Transverse colon (tissue), 3 donors: ENCODE measurements at regions not wholly inside any gene's neighbourhood (a gene's known extent, or its start where the extent isn't known, plus 50 kb on each side); places are given as distances from the start of the nearest gene placed in this dataset.

Experiments used
- POLR2A ChIP-seq: fragments of 450-650 bp; IDR thresholded peaks from one replicate; pipeline ENCODE4 v1.6.1; 2016; ENCODE audit warnings: antibody characterized with exemption, mild to moderate bottlenecking, moderate library complexity
- TF ChIP-seq, protein P1 (sequence below), 5 experiments: fragments of 200-600 bp in 3 of 5; fragments of 450-650 bp in 2 of 5; sonication (generic) in 3 of 5; IDR thresholded peaks; 1 replicate in 2 of 5; 2 replicates in 3 of 5; pipeline ENCODE4 v1.5.1; 2016 to 2017; ENCODE audit warnings: antibody characterized with exemption in 5 of 5, inconsistent platforms in 3 of 5, mild to moderate bottlenecking in 2 of 5, moderate library complexity in 1 of 5

- no peak for TF ChIP-seq POLR2A
- TF ChIP-seq, protein P1, sequence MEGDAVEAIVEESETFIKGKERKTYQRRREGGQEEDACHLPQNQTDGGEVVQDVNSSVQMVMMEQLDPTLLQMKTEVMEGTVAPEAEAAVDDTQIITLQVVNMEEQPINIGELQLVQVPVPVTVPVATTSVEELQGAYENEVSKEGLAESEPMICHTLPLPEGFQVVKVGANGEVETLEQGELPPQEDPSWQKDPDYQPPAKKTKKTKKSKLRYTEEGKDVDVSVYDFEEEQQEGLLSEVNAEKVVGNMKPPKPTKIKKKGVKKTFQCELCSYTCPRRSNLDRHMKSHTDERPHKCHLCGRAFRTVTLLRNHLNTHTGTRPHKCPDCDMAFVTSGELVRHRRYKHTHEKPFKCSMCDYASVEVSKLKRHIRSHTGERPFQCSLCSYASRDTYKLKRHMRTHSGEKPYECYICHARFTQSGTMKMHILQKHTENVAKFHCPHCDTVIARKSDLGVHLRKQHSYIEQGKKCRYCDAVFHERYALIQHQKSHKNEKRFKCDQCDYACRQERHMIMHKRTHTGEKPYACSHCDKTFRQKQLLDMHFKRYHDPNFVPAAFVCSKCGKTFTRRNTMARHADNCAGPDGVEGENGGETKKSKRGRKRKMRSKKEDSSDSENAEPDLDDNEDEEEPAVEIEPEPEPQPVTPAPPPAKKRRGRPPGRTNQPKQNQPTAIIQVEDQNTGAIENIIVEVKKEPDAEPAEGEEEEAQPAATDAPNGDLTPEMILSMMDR (IDR thresholded peaks at IDR 0.05), result no peak
Observed at GRCh38 chr20:39830903-39831302, 858.1 kb downstream of the MAFB start.
